ENCODE measurements at regions not wholly inside any gene's neighbourhood (a gene's known extent, or its start where the extent isn't known, plus 50 kb on each side); places are given as distances from the start of the nearest gene placed in this dataset.

DNA sequence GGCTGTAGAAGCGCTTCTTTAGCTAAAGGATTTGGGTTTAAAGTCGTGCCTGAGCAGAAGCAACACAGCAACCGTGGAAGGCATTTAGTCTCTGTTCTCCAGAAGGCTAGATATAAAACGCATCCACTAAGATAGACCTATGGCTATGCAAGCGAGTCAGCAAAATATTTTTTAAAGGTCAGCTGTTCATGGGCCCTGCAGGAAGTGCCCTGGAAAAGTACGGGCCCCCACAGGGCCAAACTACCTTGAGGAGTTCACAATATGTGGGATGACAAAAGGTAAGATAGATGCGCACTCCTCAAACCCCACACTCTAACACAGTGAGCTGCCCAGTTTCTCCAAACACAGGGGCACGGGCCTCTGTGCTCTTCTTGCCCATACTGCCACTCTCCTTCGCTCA lies 261.6 kb downstream of the VPS13C start:
- intact Hi-C loops (cut with micrococcal nuclease), result no loop called here
- Mint-ChIP-seq H3K9me3 (no peaks in the 10 kb centered on the region), H3K4me1 (no peaks in the 10 kb centered on the region), H3K27me3 (peaks cover under 1% of the 10 kb centered on the region), H3K27ac (no peak overlapping the region), H3K4me3 (no peak overlapping the region), H3K36me3 (ENCODE audit: low read depth) (no peaks in the 10 kb centered on the region)
- TF ChIP-seq CTCF (IDR thresholded peaks at IDR 0.05), result no peak
- ATAC-seq (ENCODE audit: low read depth) (no peak), DNase-seq (no peak)
- POLR2A ChIA-PET, result no interaction called here
- CTCF ChIA-PET, result no interaction called here

GRCh38 chr15:61796056-61796455 lies 264.2 kb downstream of the VPS13C start:
- H3K4me1 Mint-ChIP-seq, result no peaks in the 10 kb centered on the region
- DNase-seq (no peak), ATAC-seq (ENCODE audit: low read depth) (no peak)
- no peaks in the 10 kb centered on the region for H3K9me3 Mint-ChIP-seq
- ChIA-PET CTCF (no interaction called here), POLR2A (no interaction called here)
- no peaks in the 10 kb centered on the region for H3K36me3 Mint-ChIP-seq (ENCODE audit: low read depth)
- intact Hi-C loops (cut with micrococcal nuclease), result no loop called here
- no peak overlapping the region for H3K27ac Mint-ChIP-seq
- TF ChIP-seq CTCF (IDR thresholded peaks at IDR 0.05), result no peak
- H3K4me3 Mint-ChIP-seq, result no peak overlapping the region
- peaks cover 3% of the 10 kb centered on the region for H3K27me3 Mint-ChIP-seq

DNA sequence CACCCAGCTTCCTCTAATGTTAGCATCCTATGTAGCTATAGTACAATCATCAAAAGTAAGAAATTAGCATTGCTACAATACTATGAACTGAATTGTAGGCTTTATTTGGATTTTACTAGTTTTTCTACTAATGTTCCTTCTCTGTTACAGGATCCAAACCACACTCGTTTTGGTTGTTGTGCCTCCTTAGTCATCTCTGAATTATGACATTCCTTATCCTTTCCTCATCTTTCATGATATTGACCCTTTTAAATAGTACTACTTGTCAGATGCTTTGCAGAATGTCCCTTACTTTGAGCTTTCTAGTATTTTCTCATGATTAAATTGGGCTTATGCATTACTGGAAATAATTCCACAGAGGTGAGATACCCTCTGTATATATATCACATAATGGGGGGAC lies 265.4 kb downstream of the VPS13C start:
- DNase-seq (no peak), ATAC-seq (ENCODE audit: low read depth) (no peak)
- intact Hi-C loops (cut with micrococcal nuclease), result no loop called here
- CTCF ChIA-PET, result no interaction called here
- Mint-ChIP-seq H3K4me3 (no peak overlapping the region), H3K27ac (no peak overlapping the region), H3K4me1 (no peaks in the 10 kb centered on the region), H3K27me3 (peaks cover 3% of the 10 kb centered on the region), H3K36me3 (ENCODE audit: low read depth) (no peaks in the 10 kb centered on the region), H3K9me3 (peaks cover 2% of the 10 kb centered on the region)
- TF ChIP-seq CTCF (IDR thresholded peaks at IDR 0.05), result no peak
- POLR2A ChIA-PET, result no interaction called here

DNA sequence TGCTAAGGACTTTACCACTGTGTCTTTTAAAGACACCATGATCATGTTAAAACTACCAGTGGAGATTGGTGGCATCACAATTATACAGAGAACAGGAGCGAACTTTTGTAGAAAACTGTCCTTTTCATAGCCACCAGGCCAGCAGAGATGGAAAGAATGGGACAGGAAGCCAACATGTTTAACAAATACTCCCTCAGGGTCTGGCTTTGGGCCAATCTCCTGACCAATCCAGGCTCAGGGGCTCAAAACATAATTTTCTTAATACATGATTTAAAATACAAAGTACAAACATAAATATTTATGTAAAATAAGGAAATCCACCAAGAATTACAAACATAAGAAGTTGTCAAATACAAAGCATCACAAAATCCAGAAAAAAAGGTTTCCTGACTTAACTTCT lies 266.0 kb downstream of the VPS13C start:
- peaks cover 3% of the 10 kb centered on the region for H3K9me3 Mint-ChIP-seq
- CTCF ChIA-PET, result no interaction called here
- ATAC-seq (ENCODE audit: low read depth) (no peak), DNase-seq (no peak)
- POLR2A ChIA-PET, result no interaction called here
- no peak for TF ChIP-seq CTCF (IDR thresholded peaks at IDR 0.05)
- no peak overlapping the region for H3K4me3 Mint-ChIP-seq
- H3K4me1 Mint-ChIP-seq, result no peaks in the 10 kb centered on the region
- intact Hi-C loops (cut with micrococcal nuclease), result no loop called here
- H3K27me3 Mint-ChIP-seq, result peaks cover 3% of the 10 kb centered on the region
- no peaks in the 10 kb centered on the region for H3K36me3 Mint-ChIP-seq (ENCODE audit: low read depth)
- H3K27ac Mint-ChIP-seq, result no peak overlapping the region

DNA sequence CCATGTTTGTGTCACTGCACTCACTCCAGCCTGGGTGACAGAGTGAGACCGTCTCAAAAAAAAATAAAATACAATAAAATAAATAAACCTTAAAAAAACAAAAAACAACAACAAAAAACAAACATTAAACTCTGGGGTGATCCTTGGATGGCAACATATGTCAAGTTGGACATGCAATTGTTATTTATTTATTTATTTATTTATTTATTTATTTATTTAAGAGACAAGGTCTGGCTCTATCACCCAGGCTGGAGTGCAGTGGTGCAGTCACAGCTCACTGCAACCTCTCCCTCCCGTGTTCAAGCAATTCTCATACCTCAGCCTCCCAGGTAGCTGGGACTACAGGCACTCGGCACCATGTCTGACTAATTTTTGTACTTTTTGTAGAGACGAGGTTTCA lies 275.5 kb downstream of the VPS13C start:
- Mint-ChIP-seq H3K27ac (no peak overlapping the region), H3K36me3 (ENCODE audit: low read depth) (no peaks in the 10 kb centered on the region), H3K27me3 (peaks cover 12% of the 10 kb centered on the region), H3K9me3 (peaks cover 2% of the 10 kb centered on the region), H3K4me1 (no peaks in the 10 kb centered on the region), H3K4me3 (no peak overlapping the region)
- intact Hi-C loops (cut with micrococcal nuclease), result no loop called here
- no peak for DNase-seq
- no peak for TF ChIP-seq CTCF (IDR thresholded peaks at IDR 0.05)
- CTCF ChIA-PET, result no interaction called here
- POLR2A ChIA-PET, result no interaction called here
- ATAC-seq (ENCODE audit: low read depth), result no peak

All from activated B cell treated with CpG ODN at 0.5 μM for 24 hours (primary cell).